SKM-1 treated with dmso at 0.1 percent for 144 hours (cell line): ENCODE measurements at regions not wholly inside any gene's neighbourhood (a gene's known extent, or its start where the extent isn't known, plus 50 kb on each side); places are given as distances from the start of the nearest gene placed in this dataset.
"Not testable (repeated sequence)": the region's sequence is repeated elsewhere in the genome, so short reads cannot be mapped to it uniquely, and the experiment has no call there.

Experiments
- DNase-seq: peaks from one replicate; lab custom pipeline; 2025; ENCODE audit not compliant: unreplicated experiment; lab: John Stamatoyannopoulos, UW

DNA sequence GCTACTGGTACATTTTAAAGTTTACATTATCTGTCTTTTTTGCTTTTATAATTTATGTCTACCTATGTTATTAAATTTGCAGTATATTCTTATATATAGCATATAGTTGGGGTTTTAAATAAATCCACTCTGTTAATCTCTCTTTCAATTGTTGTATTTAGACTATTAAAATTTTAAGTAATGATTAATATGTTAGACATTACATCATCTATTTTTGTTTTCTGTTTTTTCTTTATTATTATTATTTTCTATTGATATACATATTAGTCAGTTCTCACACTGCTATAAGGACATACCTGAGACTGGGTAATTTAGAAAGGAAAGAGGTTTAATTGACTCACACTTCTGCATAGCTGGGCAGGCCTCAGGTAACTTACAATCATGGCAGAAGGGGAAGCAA is 1338.2 kb upstream of the GJE1 start:
- DNase-seq = no peak

- no peak for DNase-seq
Measured at GRCh38 chr6:140790109-140790508, 1342.6 kb upstream of the GJE1 start.

DNA sequence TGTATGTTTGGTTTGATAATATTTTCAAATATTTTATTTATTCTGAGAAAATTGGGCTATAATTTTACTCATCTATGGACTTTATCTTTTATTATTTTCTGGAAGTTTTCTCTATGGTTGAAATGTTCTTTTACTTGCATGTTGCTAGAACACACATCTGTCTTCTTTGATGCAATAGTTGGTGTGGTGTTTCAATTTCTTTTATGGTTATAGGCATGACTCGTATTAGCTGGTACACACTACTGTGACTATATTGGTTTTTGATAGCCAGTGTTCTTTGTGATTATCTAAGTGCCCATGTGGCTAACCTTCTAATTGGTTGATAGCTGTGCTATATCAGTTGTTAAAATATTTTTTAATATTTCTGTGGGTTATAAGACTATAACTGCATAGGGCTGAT is 1343.3 kb upstream of the GJE1 start:
- no peak for DNase-seq

GRCh38 chr6:140785926-140786325 is 1346.8 kb upstream of the GJE1 start:
- no peak for DNase-seq

GRCh38 chr6:140784573-140784972 is 1348.2 kb upstream of the GJE1 start:
- DNase-seq = no peak

DNA sequence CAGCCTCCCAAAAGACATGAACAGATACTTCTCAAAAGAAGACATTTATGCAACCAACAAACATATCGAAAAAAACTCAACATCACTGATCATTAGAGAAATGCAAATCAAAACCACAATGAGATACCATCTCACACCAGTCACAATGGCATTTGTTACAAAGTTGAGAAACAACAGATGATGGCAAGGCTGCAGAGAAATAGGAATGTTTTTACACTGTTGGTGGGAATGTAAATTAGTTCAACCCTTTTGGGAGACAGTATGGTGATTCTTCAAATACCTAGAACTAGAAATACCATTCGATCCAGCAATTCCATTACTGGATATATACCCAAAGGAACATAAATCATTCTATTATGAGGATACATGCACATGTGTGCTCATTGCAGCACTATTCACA is 1349.2 kb upstream of the GJE1 start:
- not testable (repeated sequence) for DNase-seq

- DNase-seq = no peak
Measured at GRCh38 chr6:140782941-140783340, 1349.8 kb upstream of the GJE1 start.

- DNase-seq = no peak
Measured at GRCh38 chr6:140779991-140780596, 1352.6 kb upstream of the GJE1 start.

DNA sequence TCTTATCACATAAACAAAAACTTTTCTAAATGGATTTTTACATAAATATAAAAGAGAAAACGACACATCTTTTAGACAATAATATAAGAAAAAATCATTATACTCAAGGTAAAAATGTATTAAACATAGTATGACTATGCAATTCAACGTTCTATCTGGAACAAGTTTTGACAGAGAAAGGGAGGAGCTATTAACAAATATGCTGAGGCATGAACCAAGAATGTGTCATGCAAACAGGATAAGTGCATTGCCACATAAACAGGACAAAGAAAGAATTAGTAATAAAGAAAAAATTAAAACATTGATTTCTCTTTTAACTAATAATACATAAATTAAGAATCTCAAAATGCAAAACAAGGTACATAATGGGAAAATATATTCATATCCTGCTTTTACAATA is 1353.4 kb upstream of the GJE1 start:
- no peak for DNase-seq

DNA sequence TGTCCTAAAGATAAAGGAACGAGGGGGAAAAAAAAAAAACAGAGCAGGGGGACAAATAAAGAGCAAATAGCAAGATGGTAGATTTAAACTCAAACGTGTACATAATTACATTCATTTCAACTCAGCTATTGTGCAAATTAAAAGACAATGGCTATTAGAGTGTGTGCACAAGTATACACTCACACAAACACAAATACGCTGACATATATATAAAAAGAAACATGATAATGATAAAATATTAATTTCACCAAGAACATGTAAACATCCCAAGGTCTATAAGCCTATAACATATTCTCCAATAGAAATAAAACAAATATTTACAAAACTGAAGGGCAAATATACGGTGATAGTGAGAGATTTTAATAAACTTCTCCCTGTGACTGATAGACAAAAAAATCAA is 1354.9 kb upstream of the GJE1 start:
- no peak for DNase-seq

GRCh38 chr6:140775061-140775460 is 1357.7 kb upstream of the GJE1 start:
- DNase-seq = no peak

DNA sequence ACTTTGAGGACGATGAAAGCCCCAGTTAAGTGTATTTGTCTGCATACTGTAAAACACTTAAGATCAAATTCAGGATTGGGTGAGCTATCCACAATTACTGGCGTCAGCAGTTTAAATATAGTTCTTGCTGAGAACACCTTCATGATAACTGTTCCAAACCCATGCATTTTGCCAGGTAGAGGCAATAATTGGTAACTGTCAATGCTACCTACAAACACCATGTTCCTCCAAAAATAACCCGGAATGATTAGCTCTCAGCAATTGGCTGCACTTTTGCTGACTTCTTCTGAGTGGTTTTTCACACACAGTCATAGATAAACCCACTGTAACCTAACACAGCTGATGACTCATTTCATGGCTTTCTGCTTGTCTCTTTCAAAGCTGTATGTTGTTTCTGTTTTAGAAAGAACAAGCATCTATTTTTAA is 1358.6 kb upstream of the GJE1 start:
- no peak for DNase-seq

DNA sequence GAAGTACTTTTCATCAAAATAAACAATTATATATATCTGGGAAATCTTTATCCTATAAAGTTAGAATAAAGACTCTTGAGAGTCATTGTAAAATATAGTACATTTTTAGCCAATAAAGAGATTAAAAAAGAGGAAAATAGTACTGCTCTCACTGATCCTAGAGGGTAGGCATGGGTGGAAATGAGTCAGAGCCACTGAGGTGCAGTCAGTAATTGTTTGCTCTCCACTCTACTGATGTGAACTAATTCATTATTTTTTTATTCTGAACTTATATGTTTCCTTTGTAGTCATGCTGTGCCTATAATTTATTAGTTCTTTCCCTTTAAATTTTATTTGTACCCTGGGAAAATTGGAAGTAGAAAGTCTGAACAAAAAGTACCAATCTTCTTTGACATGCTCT is 1359.4 kb upstream of the GJE1 start:
- no peak for DNase-seq

- DNase-seq = no peak
Measured at GRCh38 chr6:140772576-140772975, 1360.1 kb upstream of the GJE1 start.

- no peak for DNase-seq
Measured at GRCh38 chr6:140768133-140768532, 1364.6 kb upstream of the GJE1 start.

DNA sequence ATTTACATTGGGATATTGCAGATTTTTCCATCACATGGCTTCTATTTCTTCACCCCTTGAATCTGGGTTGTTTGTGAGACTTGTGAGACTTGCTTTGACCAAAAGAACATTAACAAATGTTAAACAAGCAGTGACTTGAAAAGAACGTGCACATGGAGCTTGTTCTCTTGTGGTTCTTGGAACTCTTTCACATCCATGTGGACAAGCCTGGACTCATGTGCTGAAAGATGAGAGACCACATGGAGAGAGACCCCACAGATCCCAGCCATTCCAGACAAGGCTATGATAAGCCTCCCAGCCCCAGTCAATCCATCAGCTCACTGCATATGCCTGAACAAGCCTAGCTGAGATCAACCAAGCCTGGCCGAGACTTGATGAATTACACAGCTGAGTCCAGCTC is 1365.7 kb upstream of the GJE1 start:
- DNase-seq = no peak

- DNase-seq = no peak
Measured at GRCh38 chr6:140758169-140758877, 1374.4 kb upstream of the GJE1 start.

DNA sequence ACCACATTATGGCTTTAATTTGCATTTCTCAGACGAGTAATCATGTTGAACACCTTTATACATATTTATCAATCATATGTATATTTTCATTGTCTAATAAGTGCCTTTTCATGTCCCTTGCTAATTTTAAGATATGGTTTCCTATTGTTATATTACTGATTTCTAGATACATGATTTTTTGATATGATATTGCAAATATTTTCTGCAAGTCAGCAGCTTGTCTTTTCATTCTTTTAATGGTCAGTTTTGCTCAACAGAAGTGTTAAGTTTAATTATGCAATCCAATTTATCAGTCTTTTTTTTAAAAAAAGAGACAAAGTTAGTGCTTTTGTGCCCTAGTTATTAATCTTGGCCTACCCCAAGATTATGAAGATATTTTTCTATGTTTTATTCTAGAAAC is 1377.8 kb upstream of the CITED2 start:
- no peak for DNase-seq

DNA sequence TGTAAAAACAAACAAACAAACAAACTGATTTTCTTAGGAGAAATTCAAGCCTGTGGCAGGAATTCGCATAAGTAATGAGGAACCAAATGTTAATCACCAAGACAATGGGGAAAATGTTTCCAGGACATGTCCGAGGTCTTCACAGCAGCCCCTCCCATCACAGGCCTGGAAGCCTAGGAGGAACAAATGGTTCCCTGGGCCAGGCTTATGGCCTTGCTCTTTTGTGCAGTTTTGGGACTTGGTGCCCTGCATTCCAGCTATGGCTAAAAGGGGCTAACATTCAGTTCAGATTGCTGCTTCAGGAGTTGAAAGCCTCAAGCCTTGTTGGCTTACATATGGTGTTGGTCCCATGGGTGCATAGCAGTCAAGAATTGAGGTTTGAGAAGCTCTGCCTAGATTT is 1372.7 kb upstream of the CITED2 start:
- no peak for DNase-seq

DNA sequence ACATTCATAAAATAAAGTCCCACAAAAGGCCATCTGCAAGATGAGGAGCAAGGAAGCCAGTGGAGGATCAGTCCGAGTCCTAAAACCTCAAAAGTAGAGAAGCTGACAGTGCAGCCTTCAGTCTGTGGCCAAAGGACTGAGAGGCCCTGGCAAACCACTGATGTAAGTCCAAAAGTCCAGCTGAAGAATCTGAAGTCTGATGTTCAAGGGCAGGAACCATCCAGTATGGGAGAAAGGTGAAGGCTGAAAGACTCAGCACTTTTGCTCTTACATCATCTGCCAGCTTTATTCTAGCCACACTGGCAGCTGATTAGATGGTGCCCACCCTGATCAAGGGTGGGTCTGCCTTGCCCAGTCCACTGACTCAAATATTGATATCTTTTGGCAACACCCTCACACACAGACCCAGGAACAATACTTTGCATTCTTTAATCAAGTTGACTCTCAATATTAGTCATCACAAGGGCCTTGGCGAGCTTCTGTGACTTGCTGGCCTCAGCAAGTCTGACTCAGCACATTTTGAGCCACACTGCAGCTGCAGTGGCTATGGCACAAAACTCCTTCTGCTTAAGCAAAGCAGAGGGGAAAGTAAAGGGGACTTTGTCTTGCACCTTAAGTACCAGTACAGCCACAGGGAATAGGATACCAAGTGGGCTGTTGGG is 1370.3 kb upstream of the CITED2 start:
- no peak for DNase-seq

- no peak for DNase-seq
Measured at GRCh38 chr6:140736231-140736630, 1361.8 kb upstream of the CITED2 start.

DNA sequence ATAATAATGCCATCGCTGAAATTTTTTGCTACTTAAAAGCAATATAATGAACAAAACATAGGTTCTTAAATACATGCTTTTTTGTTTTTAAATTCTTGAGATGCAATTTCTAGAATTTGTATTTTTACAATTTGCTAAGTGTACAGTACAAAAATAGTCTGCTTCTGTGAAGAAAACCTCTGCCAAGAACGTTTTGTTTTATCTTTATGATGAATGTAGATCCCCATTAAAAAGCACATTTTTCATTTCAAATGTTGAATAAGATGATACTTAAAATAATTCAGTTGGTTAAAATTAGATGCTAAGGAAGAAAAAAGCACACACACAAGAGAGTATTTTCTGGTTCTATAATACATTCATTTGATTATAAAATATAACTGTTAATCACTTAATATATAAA is 1358.5 kb upstream of the CITED2 start:
- DNase-seq = no peak

GRCh38 chr6:140732155-140732554 is 1357.7 kb upstream of the CITED2 start:
- no peak for DNase-seq
